22Rv1 (cell line): ENCODE measurements at regions not wholly inside any gene's neighbourhood (a gene's known extent, or its start where the extent isn't known, plus 50 kb on each side); places are given as distances from the start of the nearest gene placed in this dataset.

ENCODE experiments used
- CTCF ChIP-seq: fragments of 450-650 bp; IDR thresholded peaks from 2 replicates; pipeline ENCODE4 v1.5.1; 2017; ENCODE audit warnings: mild to moderate bottlenecking
- ZFX ChIP-seq: fragments of 450-650 bp; IDR thresholded peaks from 2 replicates; pipeline ENCODE4 v1.6.1; 2017; ENCODE audit warnings: antibody characterized with exemption, borderline replicate concordance

- TF ChIP-seq CTCF (no peak), ZFX (no peak)
Observed at GRCh38 chr13:59279576-59279975, 884.2 kb downstream of the DIAPH3 start.
